Vagina (tissue), 2 donors: ENCODE measurements at regions not wholly inside any gene's neighbourhood (a gene's known extent, or its start where the extent isn't known, plus 50 kb on each side); places are given as distances from the start of the nearest gene placed in this dataset.
A peak's percentile ranks its signal among the peaks of the same experiment; 100 is the strongest.

Experiments used
- DNase-seq, 2 donors: peaks; one replicate each; pipeline ENCODE4 v3.0.0-alpha.2; 2017; ENCODE audit errors: extremely low spot score in 2 of 2
- H3K27ac ChIP-seq: fragments of 200-600 bp; sonication (generic); one replicate; pipeline ENCODE4 v1.5.1; 2019
- H3K27me3 ChIP-seq: fragments of 200-600 bp; sonication (generic); one replicate; pipeline ENCODE4 v1.5.1; 2019
- H3K36me3 ChIP-seq, 2 donors: fragments of 200-600 bp; sonication (generic); one replicate each; pipeline ENCODE4 v1.5.1; 2017 to 2019
- H3K4me1 ChIP-seq: fragments of 200-600 bp; sonication (generic); one replicate; pipeline ENCODE4 v1.5.1; 2019
- H3K4me3 ChIP-seq, 2 donors: fragments of 200-600 bp; sonication (generic); 1 replicate in 1 of 2; 2 replicates in 1 of 2; pipeline ENCODE4 v1.5.1; 2016 to 2019
- H3K9me3 ChIP-seq: fragments of 200-600 bp; sonication (generic); one replicate; pipeline ENCODE4 v1.5.1; 2019
- POLR2A ChIP-seq, 2 donors: fragments of 450-650 bp; IDR thresholded peaks; one replicate each; pipeline ENCODE4 v1.6.1; 2017; ENCODE audit warnings: antibody characterized with exemption in 2 of 2, mild to moderate bottlenecking in 2 of 2, moderate library complexity in 2 of 2
- POLR2AphosphoS5 ChIP-seq, 2 donors: sonication (generic); formaldehyde crosslinking; IDR thresholded peaks; one replicate each; pipeline ENCODE4 v1.9.0; 2017; ENCODE audit warnings: antibody characterized with exemption in 2 of 2, mild to moderate bottlenecking in 2 of 2, low read depth in 1 of 2; ENCODE audit not compliant: insufficient read depth in 1 of 2
- intact Hi-C: fragments of 100-400 bp; cut with DNase I; formaldehyde crosslinking; loops from one replicate; pipeline ENCODE4 v1.15.1; 2023
- TF ChIP-seq, protein P1 (sequence below), 3 experiments: fragments of 450-650 bp in 2 of 3; fragments of 200-600 bp in 1 of 3; sonication (generic) in 1 of 3; IDR thresholded peaks; one replicate each; pipeline ENCODE4 v1.5.1; 2017 to 2019; ENCODE audit warnings: antibody characterized with exemption in 3 of 3, mild to moderate bottlenecking in 2 of 3, moderate library complexity in 2 of 3

DNA sequence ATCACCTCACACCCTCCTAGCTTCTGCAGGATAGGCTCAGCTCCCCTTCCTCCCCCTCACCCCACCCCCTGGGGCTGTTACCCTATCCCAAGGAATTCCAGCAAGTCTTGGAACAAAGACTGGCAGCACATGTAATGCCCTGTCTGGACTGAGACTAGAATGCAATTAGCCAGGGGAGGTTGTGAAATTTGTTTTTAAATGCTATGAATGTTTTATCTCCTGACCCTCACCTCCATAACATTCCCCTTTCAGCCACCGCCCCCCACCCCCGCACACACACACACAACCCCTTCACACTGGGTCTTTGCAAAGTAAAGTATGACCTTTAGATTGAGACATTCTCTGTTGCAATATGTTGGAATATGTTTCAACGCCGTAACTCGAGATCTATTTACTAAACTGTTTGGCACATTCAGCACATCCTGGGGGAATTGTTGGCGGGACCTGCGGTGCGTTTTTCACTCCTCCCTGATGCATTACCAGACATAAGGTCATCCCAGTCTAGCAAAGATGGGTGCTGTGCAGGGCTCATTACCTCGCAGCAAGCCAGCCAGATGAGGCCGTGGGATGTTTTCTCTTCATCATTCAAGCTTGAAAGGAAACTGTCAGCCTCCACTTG is 290.7 kb upstream of the SLC14A2 start:
- TF ChIP-seq POLR2A (IDR thresholded peaks at IDR 0.05) (no peak), POLR2AphosphoS5 (IDR thresholded peaks at IDR 0.05; ENCODE audit: insufficient read depth in 1 of 2, low read depth in 1 of 2) (peak in 1 of 2 donors; percentile 46)
- TF ChIP-seq, protein P1, sequence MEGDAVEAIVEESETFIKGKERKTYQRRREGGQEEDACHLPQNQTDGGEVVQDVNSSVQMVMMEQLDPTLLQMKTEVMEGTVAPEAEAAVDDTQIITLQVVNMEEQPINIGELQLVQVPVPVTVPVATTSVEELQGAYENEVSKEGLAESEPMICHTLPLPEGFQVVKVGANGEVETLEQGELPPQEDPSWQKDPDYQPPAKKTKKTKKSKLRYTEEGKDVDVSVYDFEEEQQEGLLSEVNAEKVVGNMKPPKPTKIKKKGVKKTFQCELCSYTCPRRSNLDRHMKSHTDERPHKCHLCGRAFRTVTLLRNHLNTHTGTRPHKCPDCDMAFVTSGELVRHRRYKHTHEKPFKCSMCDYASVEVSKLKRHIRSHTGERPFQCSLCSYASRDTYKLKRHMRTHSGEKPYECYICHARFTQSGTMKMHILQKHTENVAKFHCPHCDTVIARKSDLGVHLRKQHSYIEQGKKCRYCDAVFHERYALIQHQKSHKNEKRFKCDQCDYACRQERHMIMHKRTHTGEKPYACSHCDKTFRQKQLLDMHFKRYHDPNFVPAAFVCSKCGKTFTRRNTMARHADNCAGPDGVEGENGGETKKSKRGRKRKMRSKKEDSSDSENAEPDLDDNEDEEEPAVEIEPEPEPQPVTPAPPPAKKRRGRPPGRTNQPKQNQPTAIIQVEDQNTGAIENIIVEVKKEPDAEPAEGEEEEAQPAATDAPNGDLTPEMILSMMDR (IDR thresholded peaks at IDR 0.05): no peak
- Histone ChIP-seq H3K36me3 (no peaks in the 10 kb centered on the region), H3K9me3 (no peaks in the 10 kb centered on the region), H3K4me3 (no peak overlapping the region), H3K4me1 (peaks cover 33% of the 10 kb centered on the region), H3K27me3 (no peaks in the 10 kb centered on the region), H3K27ac (peak overlapping the region; percentile 28)
- DNase-seq: peak in 1 of 2 donors; percentile 97
- intact Hi-C loops: loop anchor here (2.0 to 10.0 kb wide), 2 partner anchors 200 to 646 kb away; no protein-coding TSS in a partner anchor

DNA sequence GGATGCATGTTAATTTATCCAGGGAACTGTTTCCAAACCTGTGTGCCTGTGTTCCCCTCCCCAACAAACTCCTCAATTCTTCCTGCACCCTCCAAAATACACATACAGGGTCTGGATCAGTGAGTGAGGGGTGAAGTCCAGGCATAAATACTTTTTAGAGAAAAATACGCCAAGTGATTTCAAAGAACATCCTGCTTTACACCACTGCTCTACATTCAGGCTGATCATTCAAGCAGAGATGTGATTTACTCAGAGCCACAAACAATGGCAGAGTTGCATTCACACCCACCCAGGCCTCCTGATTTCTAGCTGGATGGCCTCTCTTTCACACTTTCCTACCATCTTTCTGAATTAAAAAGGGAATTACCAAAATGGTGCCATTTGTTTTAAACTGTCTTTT is 289.5 kb upstream of the SLC14A2 start:
- TF ChIP-seq POLR2A (IDR thresholded peaks at IDR 0.05): no peak
- TF ChIP-seq POLR2AphosphoS5 (IDR thresholded peaks at IDR 0.05; ENCODE audit: insufficient read depth in 1 of 2, low read depth in 1 of 2): no peak
- TF ChIP-seq, protein P1 (IDR thresholded peaks at IDR 0.05): no peak
- H3K4me3 ChIP-seq: no peak overlapping the region
- no peaks in the 10 kb centered on the region for H3K27me3 ChIP-seq
- H3K27ac ChIP-seq: no peak overlapping the region
- no peaks in the 10 kb centered on the region for H3K36me3 ChIP-seq
- intact Hi-C loops: loop anchor here (2.0 to 10.0 kb wide), 2 partner anchors 199 to 647 kb away; no protein-coding TSS in a partner anchor
- H3K4me1 ChIP-seq: peaks cover 31% of the 10 kb centered on the region
- no peaks in the 10 kb centered on the region for H3K9me3 ChIP-seq
- DNase-seq: no peak

DNA sequence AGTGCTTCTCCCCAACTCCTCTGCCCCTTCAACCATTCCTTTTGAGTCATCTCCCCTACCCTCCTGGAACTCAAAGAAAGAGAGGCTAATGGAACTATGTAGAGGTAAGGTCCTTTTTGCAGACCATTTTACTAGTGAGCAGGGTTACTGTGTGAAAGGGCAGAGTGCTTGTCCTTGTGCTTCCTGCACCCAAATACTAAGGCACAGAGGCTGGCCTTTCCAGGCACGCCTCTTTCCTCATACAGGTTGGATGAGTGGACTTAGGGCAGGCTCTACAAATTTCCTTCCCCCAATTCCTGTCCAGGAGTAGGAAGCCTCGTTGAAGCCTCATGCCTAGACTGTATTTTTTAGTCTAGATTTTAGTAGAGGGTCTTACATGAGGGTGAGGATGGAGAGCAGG is 288.8 kb upstream of the SLC14A2 start:
- Histone ChIP-seq H3K4me1 (peaks cover 23% of the 10 kb centered on the region), H3K9me3 (no peaks in the 10 kb centered on the region), H3K36me3 (no peaks in the 10 kb centered on the region), H3K27me3 (no peaks in the 10 kb centered on the region), H3K4me3 (no peak overlapping the region), H3K27ac (no peak overlapping the region)
- no peak for DNase-seq
- no peak for TF ChIP-seq POLR2AphosphoS5 (IDR thresholded peaks at IDR 0.05; ENCODE audit: insufficient read depth in 1 of 2, low read depth in 1 of 2)
- intact Hi-C loops: loop anchor here (10.0 kb wide), 1 partner anchor 198 kb away; no protein-coding TSS in a partner anchor

DNA sequence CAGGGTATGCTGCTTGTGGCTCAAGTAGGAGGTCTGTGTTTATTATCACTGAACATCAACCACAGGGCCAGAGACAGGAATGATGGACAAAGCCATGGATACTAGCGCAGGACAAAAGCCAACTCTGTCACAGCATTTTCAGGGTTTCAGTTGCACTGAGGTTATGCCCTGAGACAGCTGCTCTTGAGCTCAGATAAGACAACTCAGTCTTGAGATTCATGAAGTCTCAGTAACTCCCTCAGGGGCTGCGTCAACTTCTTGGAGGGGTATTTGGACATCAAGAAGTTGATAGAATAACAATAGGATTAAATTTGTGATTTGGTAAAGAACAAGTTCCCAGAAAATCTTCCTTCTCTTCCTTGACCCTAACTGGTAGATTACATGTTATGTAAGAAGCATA is 287.0 kb upstream of the SLC14A2 start:
- TF ChIP-seq POLR2A (IDR thresholded peaks at IDR 0.05) (no peak), POLR2AphosphoS5 (IDR thresholded peaks at IDR 0.05; ENCODE audit: insufficient read depth in 1 of 2, low read depth in 1 of 2) (no peak)
- TF ChIP-seq, protein P1 (IDR thresholded peaks at IDR 0.05): no peak
- no peaks in the 10 kb centered on the region for H3K9me3 ChIP-seq
- H3K27ac ChIP-seq: peak overlapping the region; percentile 44
- DNase-seq: no peak
- no peaks in the 10 kb centered on the region for H3K36me3 ChIP-seq
- no peaks in the 10 kb centered on the region for H3K27me3 ChIP-seq
- peaks cover 20% of the 10 kb centered on the region for H3K4me1 ChIP-seq
- intact Hi-C loops: loop anchor here (10.0 kb wide), 1 partner anchor 197 kb away; no protein-coding TSS in a partner anchor
- no peak overlapping the region for H3K4me3 ChIP-seq

DNA sequence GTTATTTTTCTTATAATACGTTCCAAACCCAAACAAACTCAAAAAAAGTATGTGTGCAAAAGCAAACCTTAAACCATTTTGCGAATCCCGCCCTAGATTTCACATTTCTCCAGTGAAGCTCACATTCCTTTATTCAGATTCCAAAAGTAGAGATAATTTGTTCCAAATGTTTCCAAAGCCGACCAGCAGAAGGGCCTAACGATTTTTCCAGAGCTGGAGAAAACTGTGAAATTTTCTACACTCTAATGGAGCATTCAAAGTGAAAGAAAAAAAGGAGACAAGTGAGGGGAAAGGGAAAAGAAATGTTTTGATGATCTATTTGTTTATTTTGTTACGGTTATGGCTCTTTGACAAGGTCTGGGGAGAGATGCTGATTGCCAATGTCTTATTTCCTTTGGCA is 286.5 kb upstream of the SLC14A2 start:
- Histone ChIP-seq H3K36me3 (no peaks in the 10 kb centered on the region), H3K4me3 (no peak overlapping the region), H3K4me1 (peaks cover 15% of the 10 kb centered on the region), H3K9me3 (no peaks in the 10 kb centered on the region), H3K27me3 (no peaks in the 10 kb centered on the region), H3K27ac (peak overlapping the region; percentile 44)
- no peak for DNase-seq
- intact Hi-C loops: loop anchor here (10.0 kb wide), 1 partner anchor 196 kb away; no protein-coding TSS in a partner anchor
- TF ChIP-seq, protein P1 (IDR thresholded peaks at IDR 0.05): no peak
- TF ChIP-seq POLR2A (IDR thresholded peaks at IDR 0.05) (no peak), POLR2AphosphoS5 (IDR thresholded peaks at IDR 0.05; ENCODE audit: insufficient read depth in 1 of 2, low read depth in 1 of 2) (no peak)
